ENCODE measurements at regions not wholly inside any gene's neighbourhood (a gene's known extent, or its start where the extent isn't known, plus 50 kb on each side); places are given as distances from the start of the nearest gene placed in this dataset.

DNA sequence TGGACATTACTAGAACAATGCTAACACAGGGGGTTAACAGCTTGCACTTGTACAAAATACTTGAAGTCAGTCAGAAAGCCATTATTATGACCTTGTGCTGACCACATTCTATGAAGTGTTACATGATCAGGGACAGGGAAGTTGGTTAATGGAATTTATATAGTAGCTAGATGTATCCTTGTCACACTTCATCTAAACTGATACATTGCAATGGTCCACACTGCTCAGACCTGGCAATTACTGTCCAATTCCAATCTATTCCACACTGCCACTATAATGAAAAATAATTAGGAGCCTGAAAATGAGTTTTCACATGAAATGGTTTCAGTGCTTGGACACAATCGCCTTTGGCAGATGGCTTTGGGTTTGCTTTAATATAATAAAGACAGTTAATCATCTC lies 850.8 kb downstream of the EPHA7 start:
- no peak overlapping the region for H3K27ac Mint-ChIP-seq
- no peak for DNase-seq
- H3K4me3 Mint-ChIP-seq = no peak overlapping the region
- no peaks in the 10 kb centered on the region for H3K36me3 ChIP-seq (replicated peaks in 1 of 2; ENCODE audit: control insufficient read depth in 1 of 2, insufficient read depth in 2 of 2, low read length in 2 of 2)
- H3K9me3 ChIP-seq (replicated peaks in 1 of 2; ENCODE audit: control insufficient read depth in 1 of 2, insufficient read depth in 1 of 2, low read length in 2 of 2) = no peaks in the 10 kb centered on the region
- H3K36me3 Mint-ChIP-seq = no peaks in the 10 kb centered on the region
- H3K4me2 ChIP-seq (replicated peaks; ENCODE audit: extremely low read depth, low read length, poor library complexity, severe bottlenecking) = no peak overlapping the region
- intact Hi-C loops (cut with micrococcal nuclease) = no loop called here
- TF ChIP-seq, protein P1, sequence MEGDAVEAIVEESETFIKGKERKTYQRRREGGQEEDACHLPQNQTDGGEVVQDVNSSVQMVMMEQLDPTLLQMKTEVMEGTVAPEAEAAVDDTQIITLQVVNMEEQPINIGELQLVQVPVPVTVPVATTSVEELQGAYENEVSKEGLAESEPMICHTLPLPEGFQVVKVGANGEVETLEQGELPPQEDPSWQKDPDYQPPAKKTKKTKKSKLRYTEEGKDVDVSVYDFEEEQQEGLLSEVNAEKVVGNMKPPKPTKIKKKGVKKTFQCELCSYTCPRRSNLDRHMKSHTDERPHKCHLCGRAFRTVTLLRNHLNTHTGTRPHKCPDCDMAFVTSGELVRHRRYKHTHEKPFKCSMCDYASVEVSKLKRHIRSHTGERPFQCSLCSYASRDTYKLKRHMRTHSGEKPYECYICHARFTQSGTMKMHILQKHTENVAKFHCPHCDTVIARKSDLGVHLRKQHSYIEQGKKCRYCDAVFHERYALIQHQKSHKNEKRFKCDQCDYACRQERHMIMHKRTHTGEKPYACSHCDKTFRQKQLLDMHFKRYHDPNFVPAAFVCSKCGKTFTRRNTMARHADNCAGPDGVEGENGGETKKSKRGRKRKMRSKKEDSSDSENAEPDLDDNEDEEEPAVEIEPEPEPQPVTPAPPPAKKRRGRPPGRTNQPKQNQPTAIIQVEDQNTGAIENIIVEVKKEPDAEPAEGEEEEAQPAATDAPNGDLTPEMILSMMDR (IDR thresholded peaks at IDR 0.05) = no peak
- no peaks in the 10 kb centered on the region for H4K20me1 ChIP-seq (ENCODE audit: insufficient read depth, low read length)
- H3K9ac ChIP-seq (ENCODE audit: insufficient read depth, low read length, poor library complexity, severe bottlenecking) = no peak overlapping the region
- no peaks in the 10 kb centered on the region for H3K4me1 Mint-ChIP-seq
- WGBS (ENCODE audit: insufficient coverage) = no CpG with 5 or more reads among the region's 1 CpG
- no peak overlapping the region for H3K4me3 ChIP-seq (replicated peaks in 1 of 3; ENCODE audit: low read depth in 2 of 3, low read length in 3 of 3)
- H3K27me3 Mint-ChIP-seq (ENCODE audit: low read depth in 3 of 3) = peaks cover 0 to 1% (median 0%) of the 10 kb centered on the region in 3 donors
- H3K4me1 ChIP-seq (ENCODE audit: control insufficient read depth in 1 of 2, insufficient read depth in 2 of 2, low read length in 2 of 2) = no peaks in the 10 kb centered on the region
- no peaks in the 10 kb centered on the region for H3K27me3 ChIP-seq (ENCODE audit: control insufficient read depth in 2 of 2, insufficient read depth in 2 of 2, low read length in 2 of 2)
- no peaks in the 10 kb centered on the region for H3K79me2 ChIP-seq (ENCODE audit: insufficient read depth, low read length)
- H3K27ac ChIP-seq (ENCODE audit: low read depth in 1 of 2, low read length in 2 of 2) = no peak overlapping the region
- no peak overlapping the region for H2AFZ ChIP-seq (ENCODE audit: insufficient read depth, low read depth, low read length, poor library complexity, severe bottlenecking)
- peaks cover 0 to 2% (median 1%) of the 10 kb centered on the region in 7 donors for H3K9me3 Mint-ChIP-seq

DNA sequence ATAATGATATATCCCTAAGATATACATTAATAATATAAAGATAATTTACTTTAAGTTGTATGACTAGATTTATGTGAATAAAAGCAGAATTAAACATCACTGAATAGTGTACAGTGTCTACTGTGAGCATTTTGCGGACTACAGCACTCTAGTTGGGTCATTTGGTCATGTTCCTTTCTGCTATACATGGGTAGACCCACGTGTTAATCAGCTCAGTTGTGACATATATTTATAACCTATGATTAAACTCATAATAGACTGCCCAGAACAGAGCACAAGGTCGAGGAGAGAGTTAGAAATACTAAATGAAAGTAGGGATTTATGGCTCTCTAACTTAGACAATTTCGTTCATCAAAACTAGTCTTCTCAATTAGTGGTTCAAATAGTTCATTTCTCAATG lies 852.7 kb downstream of the EPHA7 start:
- intact Hi-C loops (cut with micrococcal nuclease) = no loop called here
- Histone ChIP-seq H3K79me2 (ENCODE audit: insufficient read depth, low read length) (no peaks in the 10 kb centered on the region), H3K4me3 (replicated peaks in 1 of 3; ENCODE audit: low read depth in 2 of 3, low read length in 3 of 3) (no peak overlapping the region), H4K20me1 (ENCODE audit: insufficient read depth, low read length) (no peaks in the 10 kb centered on the region), H3K36me3 (replicated peaks in 1 of 2; ENCODE audit: control insufficient read depth in 1 of 2, insufficient read depth in 2 of 2, low read length in 2 of 2) (no peaks in the 10 kb centered on the region), H3K27ac (ENCODE audit: low read depth in 1 of 2, low read length in 2 of 2) (no peak overlapping the region), H3K4me1 (ENCODE audit: control insufficient read depth in 1 of 2, insufficient read depth in 2 of 2, low read length in 2 of 2) (no peaks in the 10 kb centered on the region), H3K9ac (ENCODE audit: insufficient read depth, low read length, poor library complexity, severe bottlenecking) (no peak overlapping the region), H3K4me2 (replicated peaks; ENCODE audit: extremely low read depth, low read length, poor library complexity, severe bottlenecking) (no peak overlapping the region), H3K27me3 (ENCODE audit: control insufficient read depth in 2 of 2, insufficient read depth in 2 of 2, low read length in 2 of 2) (no peaks in the 10 kb centered on the region), H2AFZ (ENCODE audit: insufficient read depth, low read depth, low read length, poor library complexity, severe bottlenecking) (no peak overlapping the region), H3K9me3 (replicated peaks in 1 of 2; ENCODE audit: control insufficient read depth in 1 of 2, insufficient read depth in 1 of 2, low read length in 2 of 2) (no peaks in the 10 kb centered on the region)
- H3K9me3 Mint-ChIP-seq = peaks cover 0 to 4% (median 1%) of the 10 kb centered on the region in 7 donors
- no CpG with 5 or more reads among the region's 4 CpGs for WGBS (ENCODE audit: insufficient coverage)
- H3K27me3 Mint-ChIP-seq (ENCODE audit: low read depth in 3 of 3) = peaks cover 0 to 1% (median 0%) of the 10 kb centered on the region in 3 donors
- H3K27ac Mint-ChIP-seq = no peak overlapping the region
- no peaks in the 10 kb centered on the region for H3K4me1 Mint-ChIP-seq
- TF ChIP-seq, protein P1 (IDR thresholded peaks at IDR 0.05) = no peak
- H3K4me3 Mint-ChIP-seq = no peak overlapping the region
- no peaks in the 10 kb centered on the region for H3K36me3 Mint-ChIP-seq
- DNase-seq = no peak
